GM19463 (cell line): ENCODE measurements at regions not wholly inside any gene's neighbourhood (a gene's known extent, or its start where the extent isn't known, plus 50 kb on each side); places are given as distances from the start of the nearest gene placed in this dataset.

Experiments used
- ATAC-seq: cut with Tn5 transposase; IDR thresholded peaks from one replicate; pipeline ENCODE4 v1.9.1; 2021; ENCODE audit warnings: mild to moderate bottlenecking, moderate library complexity; ENCODE audit not compliant: unreplicated experiment

GRCh38 chr12:96131230-96131788 is 62.9 kb upstream of the ELK3 start:
- no peak for ATAC-seq

GRCh38 chr12:96132819-96133218 is 61.4 kb upstream of the ELK3 start:
- ATAC-seq: no peak

- no peak for ATAC-seq
These were observed 60.0 kb upstream of the ELK3 start for GRCh38 chr12:96134200-96134599.

GRCh38 chr12:96136161-96136560 is 58.0 kb upstream of the ELK3 start:
- ATAC-seq: no peak

- no peak for ATAC-seq
These were observed 57.3 kb upstream of the ELK3 start for GRCh38 chr12:96136725-96137378.

- ATAC-seq: no peak
These were observed 54.0 kb upstream of the ELK3 start for GRCh38 chr12:96140174-96140573.

GRCh38 chr12:96141216-96141912 is 52.8 kb upstream of the ELK3 start:
- no peak for ATAC-seq

GRCh38 chr12:96143392-96143791 is 50.8 kb upstream of the ELK3 start:
- ATAC-seq: no peak

- no peak for ATAC-seq
These were observed 50.2 kb upstream of the ELK3 start for GRCh38 chr12:96143827-96144565.
